AG04450 (cell line): ENCODE measurements at regions not wholly inside any gene's neighbourhood (a gene's known extent, or its start where the extent isn't known, plus 50 kb on each side); places are given as distances from the start of the nearest gene placed in this dataset.
"Not testable (repeated sequence)": the region's sequence is repeated elsewhere in the genome, so short reads cannot be mapped to it uniquely, and the experiment has no call there.

Experiments used
- CTCF ChIA-PET: fragments of 300-600, 350-600 bp; formaldehyde crosslinking; extraction: SDS; loops from one replicate; lab custom pipeline; 2022; ENCODE audit warnings: antibody characterized with exemption, inconsistent platforms; lab: Charles Lee
- POLR2A ChIA-PET: fragments of 350-600 bp; formaldehyde crosslinking; extraction: SDS; loops from one replicate; lab custom pipeline; 2021; ENCODE audit warnings: antibody characterized with exemption, inconsistent platforms; lab: Yijun Ruan, JAX
- DNase-seq: peaks from one replicate; pipeline ENCODE4 v3.0.0-alpha.2; 2011; ENCODE audit warnings: low read depth, low spot score
- H3K27ac ChIP-seq: one replicate; pipeline ENCODE4 v1.5.1; 2012; ENCODE audit warnings: low read depth, low read length, control low read depth
- H3K27me3 ChIP-seq: one replicate; pipeline ENCODE4 v1.6.0; 2012; ENCODE audit warnings: low read length; ENCODE audit not compliant: control insufficient read depth, insufficient read depth
- H3K4me3 ChIP-seq: 2 replicates; pipeline ENCODE4 v1.5.1; 2011; ENCODE audit warnings: mild to moderate bottlenecking, low read depth, low read length, control low read depth
- H3K9me3 ChIP-seq: 2 replicates; pipeline ENCODE4 v1.5.1; 2012; ENCODE audit warnings: low read length; ENCODE audit not compliant: control insufficient read depth, insufficient read depth
- CTCF ChIP-seq: IDR thresholded peaks from 2 replicates; pipeline ENCODE4 v1.5.1; 2011; ENCODE audit warnings: low read depth, low read length, control low read depth, inconsistent platforms

GRCh38 chr2:4782647-4783046 is 909.5 kb upstream of the SOX11 start:
- no peak for TF ChIP-seq CTCF
- Histone ChIP-seq H3K4me3 (no peak overlapping the region), H3K9me3 (peaks cover 13% of the 10 kb centered on the region), H3K27me3 (no peaks in the 10 kb centered on the region), H3K27ac (no peak overlapping the region)
- no peak for DNase-seq
- ChIA-PET POLR2A (no interaction called here), CTCF (no interaction called here)

- no peak for TF ChIP-seq CTCF
These were observed 900.7 kb upstream of the SOX11 start for GRCh38 chr2:4791488-4791887.

GRCh38 chr2:4792126-4792525 is 900.1 kb upstream of the SOX11 start:
- H3K4me3 ChIP-seq: no peak overlapping the region
- CTCF ChIA-PET: no interaction called here
- no peak for TF ChIP-seq CTCF
- peaks cover 7% of the 10 kb centered on the region for H3K9me3 ChIP-seq
- H3K27me3 ChIP-seq: no peaks in the 10 kb centered on the region
- POLR2A ChIA-PET: no interaction called here
- H3K27ac ChIP-seq: no peak overlapping the region
- no peak for DNase-seq

More at GRCh38 chr2:4791488-4791887, 900.7 kb upstream of the SOX11 start:
- POLR2A ChIA-PET: no interaction called here
- no peaks in the 10 kb centered on the region for H3K27me3 ChIP-seq
- CTCF ChIA-PET: no interaction called here
- DNase-seq: no peak
- no peak overlapping the region for H3K27ac ChIP-seq
- peaks cover 7% of the 10 kb centered on the region for H3K9me3 ChIP-seq
- H3K4me3 ChIP-seq: no peak overlapping the region

- no peak for TF ChIP-seq CTCF
- H3K27ac ChIP-seq: no peak overlapping the region
- H3K27me3 ChIP-seq: no peaks in the 10 kb centered on the region
- CTCF ChIA-PET: no interaction called here
- POLR2A ChIA-PET: no interaction called here
- no peak for DNase-seq
- peaks cover 19% of the 10 kb centered on the region for H3K9me3 ChIP-seq
- H3K4me3 ChIP-seq: no peak overlapping the region
These were observed 888.8 kb upstream of the SOX11 start for GRCh38 chr2:4803396-4803795.

DNA sequence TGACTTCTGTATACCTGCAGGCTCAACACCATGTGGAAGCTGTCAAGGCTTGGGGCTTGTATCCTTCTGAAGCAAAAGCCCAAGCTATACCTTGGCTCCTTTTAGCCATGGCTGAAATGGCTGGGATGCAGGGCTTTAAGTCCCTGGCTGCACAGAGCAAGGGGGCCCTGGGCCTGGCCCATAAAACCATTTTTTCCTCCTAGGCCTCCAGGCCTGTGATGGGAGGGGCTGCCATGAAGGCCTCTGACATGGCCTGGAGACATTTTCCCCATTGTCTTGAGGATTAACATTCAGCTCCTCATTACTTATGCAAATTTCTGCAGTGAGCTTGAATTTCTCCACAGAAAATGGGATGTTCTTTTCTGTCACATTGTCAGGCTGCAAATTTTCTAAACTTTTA is 878.0 kb upstream of the SOX11 start:
- DNase-seq, POLR2A ChIA-PET, H3K4me3 ChIP-seq, H3K27ac ChIP-seq, H3K27me3 ChIP-seq, CTCF ChIA-PET: not testable (repeated sequence)
- peaks cover 12% of the 10 kb centered on the region; the same call in 1 of the 2 replicates for H3K9me3 ChIP-seq

DNA sequence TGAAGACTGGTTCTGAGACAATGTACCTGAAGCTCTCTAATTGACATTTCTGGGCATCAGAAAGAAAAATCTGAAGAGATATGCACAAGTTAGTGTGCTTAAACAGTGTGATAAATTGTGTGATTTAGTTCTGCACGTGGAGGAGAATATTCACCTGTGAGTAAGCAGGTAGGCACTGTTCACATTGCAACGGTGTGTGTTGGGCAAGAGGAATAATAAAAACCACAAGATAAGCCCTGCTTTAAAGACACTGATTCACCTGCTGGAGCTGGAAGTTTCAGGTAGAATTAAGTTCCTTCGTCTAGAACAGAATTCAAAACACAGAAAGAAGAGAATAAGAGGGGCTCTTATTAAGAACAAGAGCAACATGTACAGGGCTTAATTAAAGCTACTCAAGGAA is 864.3 kb upstream of the SOX11 start:
- Histone ChIP-seq H3K27ac (no peak overlapping the region), H3K4me3 (no peak overlapping the region), H3K9me3 (peaks cover 4% of the 10 kb centered on the region; the same call in 1 of the 2 replicates), H3K27me3 (no peaks in the 10 kb centered on the region)
- CTCF ChIA-PET: no interaction called here
- POLR2A ChIA-PET: no interaction called here
- no peak for TF ChIP-seq CTCF
- DNase-seq: no peak
